ELF-1 (cell line): ENCODE measurements at regions not wholly inside any gene's neighbourhood (a gene's known extent, or its start where the extent isn't known, plus 50 kb on each side); places are given as distances from the start of the nearest gene placed in this dataset.
"Not testable (repeated sequence)": the region's sequence is repeated elsewhere in the genome, so short reads cannot be mapped to it uniquely, and the experiment has no call there.

ENCODE experiments used
- DNase-seq: peaks from one replicate; pipeline ENCODE4 v3.0.0-alpha.2; 2016; ENCODE audit warnings: low read depth, low spot score

GRCh38 chr2:76172154-76172595, 461.5 kb upstream of the GCFC2 start:
- DNase-seq, result not testable (repeated sequence)

- DNase-seq, result no peak
These were observed 460.1 kb upstream of the GCFC2 start for GRCh38 chr2:76170856-76171255.

- DNase-seq, result no peak
These were observed 459.3 kb upstream of the GCFC2 start for GRCh38 chr2:76170009-76170384.

- no peak for DNase-seq
These were observed 458.7 kb upstream of the GCFC2 start for GRCh38 chr2:76169276-76170008.

DNA sequence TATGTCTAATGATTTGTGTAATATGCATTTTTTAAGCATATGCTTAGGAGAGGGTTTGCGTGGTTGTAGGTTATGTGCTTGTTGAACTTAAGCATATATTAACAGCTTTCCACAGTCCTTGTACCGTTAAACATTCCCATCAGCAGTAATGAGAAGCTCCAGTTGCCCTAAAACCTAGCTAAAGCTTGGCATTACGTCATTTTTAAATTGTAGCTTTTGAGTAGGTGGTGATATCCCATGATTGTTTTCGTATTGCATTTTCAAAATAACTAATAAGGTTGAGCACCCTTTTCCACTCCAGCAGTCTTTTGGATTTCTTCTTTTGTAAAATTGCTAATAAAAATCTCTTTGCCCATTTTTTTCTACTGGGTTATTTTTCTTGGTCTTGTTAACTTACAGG, 453.1 kb upstream of the GCFC2 start:
- no peak for DNase-seq

DNA sequence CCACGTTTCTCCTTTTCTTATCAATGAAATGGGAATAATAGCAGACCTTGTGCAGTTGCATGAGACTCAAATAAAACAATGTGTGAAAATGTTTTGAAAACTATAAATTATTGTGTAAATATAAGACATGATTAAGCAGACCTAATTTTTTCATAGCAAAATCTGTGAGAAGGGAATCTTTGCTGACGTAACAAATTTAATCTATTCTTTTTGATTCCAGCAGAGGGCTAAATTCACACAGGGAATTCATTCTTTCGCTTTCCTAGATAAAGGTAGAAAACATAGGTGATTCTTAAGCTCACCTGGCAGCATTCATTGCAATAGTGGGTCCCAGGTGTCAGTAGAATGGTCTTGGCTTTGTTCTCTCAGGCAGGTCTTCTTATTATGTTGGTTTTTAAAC, 450.0 kb upstream of the GCFC2 start:
- DNase-seq, result no peak

DNA sequence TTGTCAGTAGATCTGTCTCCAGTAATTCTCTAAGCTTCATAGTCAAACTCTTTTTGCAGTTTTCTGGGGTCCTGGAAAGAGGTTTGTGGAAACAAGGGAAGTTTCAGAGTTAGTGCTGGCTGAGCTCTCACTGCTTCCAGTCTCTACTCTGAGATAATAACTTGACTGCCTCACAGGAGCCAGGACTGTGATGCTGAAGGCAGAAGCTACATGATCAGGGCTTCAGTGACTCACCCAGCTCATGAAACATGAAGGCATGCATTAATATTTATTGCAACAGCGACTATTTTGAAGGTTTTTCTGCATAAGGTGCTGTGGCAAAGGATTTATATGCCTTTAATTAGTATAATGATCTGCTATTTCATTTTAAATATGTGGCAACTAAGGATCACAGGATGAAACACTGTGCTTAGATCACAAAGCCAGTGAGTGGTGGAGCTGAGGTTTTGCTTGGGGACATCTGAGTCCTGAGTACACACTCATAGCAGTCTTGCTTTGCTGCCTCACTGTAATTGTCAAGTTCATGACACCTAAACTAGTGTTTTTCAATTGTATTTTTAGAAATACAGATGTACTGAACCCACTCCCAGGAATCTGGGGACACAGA, 448.4 kb upstream of the GCFC2 start:
- DNase-seq, result no peak

- DNase-seq, result no peak
These were observed 446.8 kb upstream of the GCFC2 start for GRCh38 chr2:76157531-76157930.

- DNase-seq, result no peak
These were observed 444.3 kb upstream of the GCFC2 start for GRCh38 chr2:76154981-76155380.

GRCh38 chr2:76149846-76150245, 439.1 kb upstream of the GCFC2 start:
- DNase-seq, result no peak

GRCh38 chr2:76139303-76139702, 428.6 kb upstream of the GCFC2 start:
- DNase-seq, result peak; percentile 63

- no peak for DNase-seq
These were observed 417.9 kb upstream of the GCFC2 start for GRCh38 chr2:76128622-76129021.

DNA sequence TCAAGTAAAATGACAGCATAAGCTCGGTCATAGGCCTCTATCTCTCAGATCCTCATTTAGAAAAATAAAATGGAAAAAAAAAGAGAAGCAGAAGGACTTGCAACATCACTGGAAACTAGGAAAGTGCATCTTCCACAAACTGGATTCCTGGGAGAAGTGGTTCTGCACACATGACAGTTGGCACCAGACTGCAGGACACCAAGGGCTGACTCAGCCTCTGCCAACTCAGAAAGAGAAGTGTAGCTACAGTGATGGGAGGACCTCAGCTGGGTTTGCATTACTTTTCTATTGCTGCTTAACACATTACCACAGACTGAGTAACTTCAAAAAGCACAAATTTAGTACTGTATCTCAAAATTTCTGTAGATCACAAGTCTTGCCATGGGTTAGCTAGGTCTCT, 409.5 kb upstream of the GCFC2 start:
- no peak for DNase-seq

GRCh38 chr2:76089683-76090082, 379.0 kb upstream of the GCFC2 start:
- no peak for DNase-seq

- DNase-seq, result no peak
These were observed 372.5 kb upstream of the GCFC2 start for GRCh38 chr2:76083248-76083647.

DNA sequence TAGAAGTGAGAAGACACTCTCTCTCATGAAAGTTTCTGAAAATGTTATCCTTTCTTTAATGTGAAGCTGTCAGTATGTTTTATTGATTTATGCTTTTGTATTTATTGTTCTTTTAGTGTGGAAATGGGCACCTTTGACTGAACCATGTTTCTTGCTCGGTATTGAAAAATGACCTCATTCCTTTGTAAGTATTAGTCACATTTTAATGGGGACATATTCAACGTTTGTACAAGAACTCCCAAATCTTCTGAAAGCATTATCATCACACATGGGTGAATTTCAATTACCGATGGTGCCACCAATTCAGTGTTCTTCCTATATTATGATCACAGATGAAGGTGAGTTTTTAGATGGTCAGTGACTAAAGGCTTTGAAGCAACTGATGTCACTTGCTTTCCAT, 371.8 kb upstream of the GCFC2 start:
- no peak for DNase-seq

DNA sequence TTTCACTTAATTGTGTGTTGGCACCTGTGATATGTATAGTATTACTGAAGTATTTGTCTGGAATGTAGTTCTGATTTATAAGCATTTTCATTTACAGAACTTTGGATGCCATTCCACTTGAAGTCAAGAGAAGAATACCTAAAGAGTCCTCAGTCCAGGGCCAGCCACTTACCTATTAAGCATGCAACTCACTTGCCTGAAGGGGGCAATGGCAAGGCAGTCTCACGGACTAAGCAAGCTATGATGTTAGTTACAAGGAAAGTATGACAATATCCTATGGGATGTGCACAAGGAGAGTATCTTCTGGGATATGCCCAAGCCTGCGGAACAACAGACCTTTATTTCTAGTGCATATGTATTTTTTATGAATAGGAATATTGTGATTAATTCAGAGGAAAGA, 369.4 kb upstream of the GCFC2 start:
- DNase-seq, result no peak

- DNase-seq, result no peak
These were observed 364.4 kb upstream of the GCFC2 start for GRCh38 chr2:76075126-76075525.

DNA sequence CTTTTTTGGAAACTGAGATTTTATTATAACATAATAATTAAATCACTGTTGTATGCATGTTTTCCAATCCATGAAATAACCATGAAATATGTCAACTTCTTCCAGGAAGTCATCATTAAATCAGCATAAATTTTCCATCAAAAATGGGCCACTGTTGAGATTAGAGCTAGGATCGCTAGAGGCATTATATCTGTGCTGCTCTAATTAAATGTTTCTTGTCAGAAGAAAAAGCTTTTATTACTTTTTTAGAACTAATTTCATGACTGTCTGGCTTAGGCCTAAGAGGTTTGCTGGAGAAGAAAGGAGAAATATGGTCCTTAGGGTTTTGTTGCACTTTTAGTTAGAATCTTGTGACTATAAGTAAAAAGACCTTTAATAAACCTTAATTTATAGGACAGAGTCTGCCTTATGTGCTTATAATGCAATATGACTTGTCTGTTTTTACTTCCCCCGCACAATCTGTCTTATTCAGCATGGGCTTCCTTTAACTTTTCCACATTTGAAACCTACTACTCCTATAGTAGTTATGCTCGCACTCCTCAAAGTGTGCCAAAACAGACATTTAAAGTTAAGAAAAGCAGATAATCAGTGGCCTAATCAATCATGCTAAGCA, 363.4 kb upstream of the GCFC2 start:
- DNase-seq, result no peak

GRCh38 chr2:76050196-76050595, 339.5 kb upstream of the GCFC2 start:
- DNase-seq, result peak; percentile 2

DNA sequence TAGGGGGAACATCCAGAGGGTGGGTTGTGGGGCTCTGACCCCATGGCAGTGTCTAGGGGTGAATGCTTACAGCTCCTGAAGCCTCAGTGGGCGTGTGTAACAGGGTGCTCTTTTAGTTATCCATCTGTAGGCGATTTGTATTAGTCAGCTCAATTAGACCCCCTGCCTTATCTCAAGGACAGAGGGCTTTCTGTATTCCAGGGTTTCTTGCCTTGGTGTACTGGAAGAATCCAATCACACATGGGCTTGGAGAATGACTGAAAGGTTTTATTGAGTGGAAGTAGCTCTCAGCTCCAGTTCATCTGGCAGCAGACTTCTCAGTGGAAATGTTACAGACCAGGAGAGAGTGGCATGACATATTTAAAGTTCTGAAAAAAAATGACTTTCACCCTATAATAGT, 334.0 kb upstream of the GCFC2 start:
- no peak for DNase-seq

- no peak for DNase-seq
These were observed 328.8 kb upstream of the GCFC2 start for GRCh38 chr2:76039505-76039904.

GRCh38 chr2:76027761-76028160, 317.0 kb upstream of the GCFC2 start:
- DNase-seq, result no peak
